ENCODE measurements at regions not wholly inside any gene's neighbourhood (a gene's known extent, or its start where the extent isn't known, plus 50 kb on each side); places are given as distances from the start of the nearest gene placed in this dataset.
"Not testable (repeated sequence)": the region's sequence is repeated elsewhere in the genome, so short reads cannot be mapped to it uniquely, and the experiment has no call there.

DNA sequence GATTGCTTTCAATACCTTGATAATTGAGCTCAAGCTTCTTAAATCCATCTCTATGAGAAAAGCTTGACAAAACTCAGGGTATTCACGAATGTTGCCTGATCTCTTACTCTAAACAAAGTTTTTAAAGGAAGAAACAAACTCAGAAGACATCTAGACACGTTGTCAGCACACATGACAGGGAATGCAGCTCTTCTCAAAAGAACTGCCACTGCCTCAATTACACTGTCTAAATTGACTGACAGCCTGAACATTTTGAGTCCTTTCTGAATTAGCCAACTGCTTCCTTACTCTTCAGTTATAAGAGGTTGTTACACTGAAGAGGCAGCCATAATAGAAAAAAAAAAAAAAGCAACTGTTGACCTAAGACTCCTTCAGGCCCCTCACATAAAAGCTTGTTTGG is 1646.7 kb upstream of the B3GALT2 start:
- TF ChIP-seq POLR2A (IDR thresholded peaks at IDR 0.05; ENCODE audit: low read depth, low read length), result no peak
- no peak for TF ChIP-seq MYC (IDR thresholded peaks at IDR 0.05; ENCODE audit: low read depth, low read length)
- TF ChIP-seq GATA2 (IDR thresholded peaks at IDR 0.05; ENCODE audit: insufficient read depth, insufficient read length, low read depth, low read length), result no peak
- no peak for TF ChIP-seq FOS (IDR thresholded peaks at IDR 0.05; ENCODE audit: borderline replicate concordance, insufficient read depth, low read length)
- no peak for TF ChIP-seq POLR2AphosphoS5 (IDR thresholded peaks at IDR 0.05; ENCODE audit: insufficient read depth, low read depth, low read length)
- Histone ChIP-seq H3K4me3 (replicated peaks in 1 of 3; ENCODE audit: insufficient read depth in 1 of 3, low read depth in 1 of 3, low read length in 3 of 3) (no peak overlapping the region), H3K4me2 (ENCODE audit: insufficient read depth, low read length) (no peak overlapping the region), H3K27me3 (ENCODE audit: control insufficient read depth in 2 of 2, insufficient read depth in 2 of 2, low read length in 2 of 2) (no peaks in the 10 kb centered on the region), H4K20me1 (replicated peaks; ENCODE audit: control insufficient read depth, extremely low read depth, insufficient read depth, low read length) (no peaks in the 10 kb centered on the region), H3K4me1 (ENCODE audit: control insufficient read depth, extremely low read depth, insufficient read depth, low read length) (no peaks in the 10 kb centered on the region), H3K36me3 (ENCODE audit: control insufficient read depth in 2 of 2, extremely low read depth in 1 of 2, insufficient read depth in 2 of 2, low read length in 2 of 2) (no peaks in the 10 kb centered on the region), H3K27ac (ENCODE audit: insufficient read depth, low read depth, low read length) (no peak overlapping the region), H3K79me2 (ENCODE audit: control insufficient read depth, insufficient read depth, low read length) (no peaks in the 10 kb centered on the region), H3K9ac (replicated peaks; ENCODE audit: extremely low read depth, insufficient read depth, low read length) (no peak overlapping the region), H2AFZ (ENCODE audit: low read depth, low read length) (no peak overlapping the region), H3K9me3 (replicated peaks; ENCODE audit: control insufficient read depth, insufficient read depth, low read length) (no peaks in the 10 kb centered on the region), H3K9me1 (replicated peaks; ENCODE audit: control insufficient read depth, extremely low read depth, insufficient read depth, low read length) (no peaks in the 10 kb centered on the region)
- DNase-seq (ENCODE audit: low read depth, low spot score), result no peak
- intact Hi-C loops (cut with micrococcal nuclease) (no loop called here), dilution Hi-C loops (cut with MboI; ENCODE audit: extremely low pct_ligation_motif_present, low sequenced_read_pairs) (no loop called here)
- ChIA-PET POLR2A (no interaction called here), CTCF (no interaction called here)
- FAIRE-seq, result no peak
- no TSS peak for BruUV-seq (replicated peaks)

DNA sequence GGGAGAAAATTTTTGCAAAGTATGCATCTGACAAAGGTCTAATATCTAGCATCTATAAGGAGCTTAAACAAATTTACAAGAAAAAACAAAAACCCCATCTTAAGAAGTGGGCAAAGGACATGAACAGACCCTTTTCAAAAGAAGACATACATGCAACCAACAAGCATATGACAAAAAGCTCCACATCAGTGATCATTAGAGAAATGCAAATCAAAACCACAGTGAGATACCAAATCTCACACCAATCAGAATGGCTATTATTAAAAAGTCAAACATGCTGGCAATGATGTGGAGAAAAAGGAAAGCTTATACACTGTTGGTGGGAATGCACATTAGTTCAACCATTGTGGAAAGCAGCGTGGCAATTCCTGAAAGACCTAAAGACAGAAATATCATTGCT is 1645.2 kb upstream of the B3GALT2 start:
- H3K9ac ChIP-seq (replicated peaks; ENCODE audit: extremely low read depth, insufficient read depth, low read length); BruUV-seq (replicated peaks); FAIRE-seq; H3K9me3 ChIP-seq (replicated peaks; ENCODE audit: control insufficient read depth, insufficient read depth, low read length); H3K4me2 ChIP-seq (ENCODE audit: insufficient read depth, low read length); intact Hi-C loops (cut with micrococcal nuclease); H3K9me1 ChIP-seq (replicated peaks; ENCODE audit: control insufficient read depth, extremely low read depth, insufficient read depth, low read length); H3K36me3 ChIP-seq (ENCODE audit: control insufficient read depth in 2 of 2, extremely low read depth in 1 of 2, insufficient read depth in 2 of 2, low read length in 2 of 2); CTCF ChIA-PET; H4K20me1 ChIP-seq (replicated peaks; ENCODE audit: control insufficient read depth, extremely low read depth, insufficient read depth, low read length); H3K4me1 ChIP-seq (ENCODE audit: control insufficient read depth, extremely low read depth, insufficient read depth, low read length); H3K27me3 ChIP-seq (ENCODE audit: control insufficient read depth in 2 of 2, insufficient read depth in 2 of 2, low read length in 2 of 2); H2AFZ ChIP-seq (ENCODE audit: low read depth, low read length); H3K4me3 ChIP-seq (replicated peaks in 1 of 3; ENCODE audit: insufficient read depth in 1 of 3, low read depth in 1 of 3, low read length in 3 of 3); DNase-seq (ENCODE audit: low read depth, low spot score); H3K27ac ChIP-seq (ENCODE audit: insufficient read depth, low read depth, low read length); H3K79me2 ChIP-seq (ENCODE audit: control insufficient read depth, insufficient read depth, low read length); POLR2A ChIA-PET; dilution Hi-C loops (cut with MboI; ENCODE audit: extremely low pct_ligation_motif_present, low sequenced_read_pairs): not testable (repeated sequence)
